ENCODE measurements at regions not wholly inside any gene's neighbourhood (a gene's known extent, or its start where the extent isn't known, plus 50 kb on each side); places are given as distances from the start of the nearest gene placed in this dataset.
A peak's percentile ranks its signal among the peaks of the same experiment; 100 is the strongest.

DNA sequence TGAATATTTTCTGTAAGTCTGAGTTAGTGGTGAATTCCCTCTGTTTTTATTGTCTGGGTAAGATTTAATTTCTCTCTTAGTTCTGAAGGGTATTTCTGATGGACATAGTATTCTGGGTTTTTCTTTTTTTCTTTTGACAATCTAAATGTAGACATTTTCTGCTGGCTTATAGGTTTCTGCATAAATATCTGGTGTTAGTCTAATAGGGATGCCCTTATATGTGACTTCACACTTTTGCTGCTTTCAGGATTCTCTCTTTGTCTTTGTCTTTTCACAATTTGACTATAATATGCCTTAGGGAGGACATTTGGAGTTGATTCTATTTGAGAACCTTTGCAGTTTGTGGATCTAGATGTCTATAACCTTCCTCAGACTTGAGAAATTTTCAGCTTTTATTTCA lies 667.2 kb downstream of the EPHA7 start:
- Mint-ChIP-seq H3K9me3 (ENCODE audit: low read depth) (peaks cover 7% of the 10 kb centered on the region), H3K36me3 (no peaks in the 10 kb centered on the region), H3K27me3 (no peaks in the 10 kb centered on the region), H3K4me1 (no peaks in the 10 kb centered on the region), H3K27ac (no peak overlapping the region), H3K4me3 (no peak overlapping the region)
- DNase-seq (no peak), ATAC-seq (no peak)
- CTCF ChIA-PET = no interaction called here

- Mint-ChIP-seq H3K36me3 (no peaks in the 10 kb centered on the region), H3K27me3 (no peaks in the 10 kb centered on the region), H3K9me3 (ENCODE audit: low read depth) (peaks cover 9% of the 10 kb centered on the region), H3K4me1 (no peaks in the 10 kb centered on the region), H3K4me3 (no peak overlapping the region), H3K27ac (no peak overlapping the region)
- DNase-seq (no peak), ATAC-seq (no peak)
- CTCF ChIA-PET = no interaction called here
Measured at GRCh38 chr6:92748131-92748530, 671.2 kb downstream of the EPHA7 start.

DNA sequence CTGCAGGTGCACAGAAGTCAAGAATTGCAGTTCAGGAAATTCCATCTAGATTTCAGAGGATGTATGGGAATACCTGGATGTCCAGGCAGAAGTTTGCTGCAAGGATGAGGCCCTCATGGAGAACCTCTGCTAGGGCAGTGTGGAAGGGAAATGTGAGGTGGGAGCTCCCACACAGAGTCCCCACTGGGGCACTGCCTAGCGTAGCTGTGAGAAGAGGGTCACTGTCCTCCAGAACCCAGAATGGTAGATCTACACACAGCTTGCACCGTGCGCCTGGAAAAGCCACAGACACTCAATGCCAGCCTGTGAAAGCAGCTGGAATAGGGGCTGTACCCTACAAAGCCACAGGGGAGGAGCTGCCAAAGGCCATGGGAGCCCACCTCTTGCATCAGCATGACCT lies 681.4 kb downstream of the EPHA7 start:
- Mint-ChIP-seq H3K36me3 (no peaks in the 10 kb centered on the region), H3K4me3 (no peak overlapping the region), H3K9me3 (ENCODE audit: low read depth) (peaks cover 2% of the 10 kb centered on the region), H3K4me1 (no peaks in the 10 kb centered on the region), H3K27ac (no peak overlapping the region), H3K27me3 (no peaks in the 10 kb centered on the region)
- CTCF ChIA-PET = no interaction called here
- no peak for DNase-seq
- no peak for ATAC-seq

DNA sequence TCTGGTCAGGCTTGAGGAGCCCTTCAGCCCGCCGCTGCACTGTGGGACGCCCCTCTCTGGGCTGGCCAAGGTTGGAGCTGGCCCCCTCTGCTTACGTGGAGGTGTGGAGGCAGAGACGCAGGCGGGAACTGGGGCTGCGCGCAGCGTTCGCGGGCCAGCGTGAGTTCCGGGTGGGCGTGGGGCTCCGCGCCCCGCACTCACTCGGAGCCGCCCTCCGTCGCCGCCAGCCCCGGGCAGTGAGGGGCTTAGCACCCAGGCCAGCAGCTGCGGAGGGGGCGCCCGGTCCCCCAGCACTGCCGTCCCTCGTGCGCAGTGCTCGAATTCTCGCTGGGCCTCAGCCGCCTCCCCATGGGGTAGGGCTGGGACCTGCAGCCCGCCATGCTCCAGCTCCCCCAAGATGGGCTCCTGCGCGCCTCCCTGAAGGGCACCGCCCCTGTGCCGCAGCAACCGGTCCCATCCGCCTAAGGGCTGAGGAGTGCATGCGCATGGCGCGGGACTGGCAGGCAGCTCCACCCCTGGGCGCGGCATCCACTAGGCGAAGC lies 695.9 kb downstream of the EPHA7 start:
- Mint-ChIP-seq H3K27ac (no peak overlapping the region), H3K4me3 (no peak overlapping the region), H3K4me1 (no peaks in the 10 kb centered on the region), H3K9me3 (ENCODE audit: low read depth) (peaks cover 3% of the 10 kb centered on the region), H3K36me3 (no peaks in the 10 kb centered on the region), H3K27me3 (no peaks in the 10 kb centered on the region)
- ATAC-seq (peak; percentile 45), DNase-seq (peak; percentile 41)
- CTCF ChIA-PET = no interaction called here

GRCh38 chr6:92719773-92720172 lies 699.6 kb downstream of the EPHA7 start:
- no peak overlapping the region for H3K4me3 Mint-ChIP-seq
- no peak for ATAC-seq
- no peaks in the 10 kb centered on the region for H3K36me3 Mint-ChIP-seq
- no peak for DNase-seq
- CTCF ChIA-PET = no interaction called here
- H3K27me3 Mint-ChIP-seq = no peaks in the 10 kb centered on the region
- peaks cover 4% of the 10 kb centered on the region for H3K9me3 Mint-ChIP-seq (ENCODE audit: low read depth)
- no peak overlapping the region for H3K27ac Mint-ChIP-seq
- no peaks in the 10 kb centered on the region for H3K4me1 Mint-ChIP-seq

DNA sequence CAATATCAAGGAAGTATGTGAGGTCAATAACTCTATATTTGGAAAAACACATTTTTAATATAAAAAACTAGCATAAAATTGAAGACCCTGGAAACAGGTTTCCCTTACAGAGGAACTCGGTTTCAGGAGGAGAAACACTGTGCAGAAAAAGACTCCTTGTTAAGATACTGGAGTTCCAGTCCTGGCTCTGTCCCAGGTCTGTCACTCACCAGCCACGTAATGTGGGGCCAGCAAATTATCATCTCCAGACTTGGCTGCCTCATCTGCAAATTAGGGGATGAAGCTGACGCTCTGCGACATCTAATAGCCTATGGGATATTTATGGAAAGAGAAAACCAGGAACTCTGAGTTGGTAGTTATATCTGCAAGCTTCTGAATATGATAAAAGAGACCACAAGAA lies 702.7 kb downstream of the EPHA7 start:
- ATAC-seq = no peak

GRCh38 chr6:92715991-92716390 lies 703.4 kb downstream of the EPHA7 start:
- Mint-ChIP-seq H3K4me1 (no peaks in the 10 kb centered on the region), H3K27me3 (no peaks in the 10 kb centered on the region), H3K27ac (no peak overlapping the region), H3K4me3 (no peak overlapping the region), H3K36me3 (no peaks in the 10 kb centered on the region), H3K9me3 (ENCODE audit: low read depth) (peaks cover 5% of the 10 kb centered on the region)
- DNase-seq (no peak), ATAC-seq (no peak)
- CTCF ChIA-PET = no interaction called here

More for the DNA sequence above, 702.7 kb downstream of the EPHA7 start:
- Mint-ChIP-seq H3K4me3 (no peak overlapping the region), H3K9me3 (ENCODE audit: low read depth) (peaks cover 4% of the 10 kb centered on the region), H3K27ac (no peak overlapping the region), H3K36me3 (no peaks in the 10 kb centered on the region), H3K4me1 (no peaks in the 10 kb centered on the region), H3K27me3 (no peaks in the 10 kb centered on the region)
- DNase-seq = no peak
- CTCF ChIA-PET = no interaction called here

- CTCF ChIA-PET = no interaction called here
- Mint-ChIP-seq H3K27me3 (no peaks in the 10 kb centered on the region), H3K9me3 (ENCODE audit: low read depth) (peaks cover 7% of the 10 kb centered on the region), H3K4me3 (no peak overlapping the region), H3K27ac (no peak overlapping the region), H3K36me3 (no peaks in the 10 kb centered on the region), H3K4me1 (no peaks in the 10 kb centered on the region)
- no peak for DNase-seq
- no peak for ATAC-seq
Measured at GRCh38 chr6:92714346-92714745, 705.0 kb downstream of the EPHA7 start.

- CTCF ChIA-PET = no interaction called here
- H3K27ac Mint-ChIP-seq = no peak overlapping the region
- H3K4me3 Mint-ChIP-seq = no peak overlapping the region
- DNase-seq (no peak), ATAC-seq (no peak)
- H3K27me3 Mint-ChIP-seq = no peaks in the 10 kb centered on the region
- no peaks in the 10 kb centered on the region for H3K4me1 Mint-ChIP-seq
- no peaks in the 10 kb centered on the region for H3K36me3 Mint-ChIP-seq
- H3K9me3 Mint-ChIP-seq (ENCODE audit: low read depth) = peaks cover 10% of the 10 kb centered on the region
Measured at GRCh38 chr6:92710048-92710447, 709.3 kb downstream of the EPHA7 start.

GRCh38 chr6:92708945-92709344 lies 710.4 kb downstream of the EPHA7 start:
- CTCF ChIA-PET = no interaction called here
- ATAC-seq = no peak
- Mint-ChIP-seq H3K27me3 (no peaks in the 10 kb centered on the region), H3K9me3 (ENCODE audit: low read depth) (peaks cover 12% of the 10 kb centered on the region), H3K27ac (no peak overlapping the region), H3K36me3 (no peaks in the 10 kb centered on the region), H3K4me3 (no peak overlapping the region), H3K4me1 (no peaks in the 10 kb centered on the region)
- no peak for DNase-seq

GRCh38 chr6:92708270-92708669 lies 711.1 kb downstream of the EPHA7 start:
- H3K27ac Mint-ChIP-seq = no peak overlapping the region
- no peak for DNase-seq
- H3K27me3 Mint-ChIP-seq = no peaks in the 10 kb centered on the region
- CTCF ChIA-PET = no interaction called here
- ATAC-seq = no peak
- peaks cover 11% of the 10 kb centered on the region for H3K9me3 Mint-ChIP-seq (ENCODE audit: low read depth)
- no peak overlapping the region for H3K4me3 Mint-ChIP-seq
- no peaks in the 10 kb centered on the region for H3K36me3 Mint-ChIP-seq
- H3K4me1 Mint-ChIP-seq = no peaks in the 10 kb centered on the region

GRCh38 chr6:92706976-92707375 lies 712.4 kb downstream of the EPHA7 start:
- CTCF ChIA-PET = no interaction called here
- ATAC-seq (no peak), DNase-seq (no peak)
- Mint-ChIP-seq H3K4me3 (no peak overlapping the region), H3K4me1 (no peaks in the 10 kb centered on the region), H3K27ac (no peak overlapping the region), H3K36me3 (no peaks in the 10 kb centered on the region), H3K9me3 (ENCODE audit: low read depth) (peaks cover 10% of the 10 kb centered on the region), H3K27me3 (no peaks in the 10 kb centered on the region)

- Mint-ChIP-seq H3K36me3 (no peaks in the 10 kb centered on the region), H3K27ac (no peak overlapping the region), H3K4me3 (no peak overlapping the region), H3K9me3 (ENCODE audit: low read depth) (peaks cover 2% of the 10 kb centered on the region), H3K4me1 (no peaks in the 10 kb centered on the region), H3K27me3 (no peaks in the 10 kb centered on the region)
- CTCF ChIA-PET = no interaction called here
- ATAC-seq (no peak), DNase-seq (no peak)
Measured at GRCh38 chr6:92701425-92702096, 717.8 kb downstream of the EPHA7 start.

GRCh38 chr6:92700411-92700810 lies 718.9 kb downstream of the EPHA7 start:
- no peak overlapping the region for H3K4me3 Mint-ChIP-seq
- H3K4me1 Mint-ChIP-seq = no peaks in the 10 kb centered on the region
- H3K27me3 Mint-ChIP-seq = no peaks in the 10 kb centered on the region
- H3K27ac Mint-ChIP-seq = no peak overlapping the region
- H3K36me3 Mint-ChIP-seq = no peaks in the 10 kb centered on the region
- H3K9me3 Mint-ChIP-seq (ENCODE audit: low read depth) = peaks cover 2% of the 10 kb centered on the region
- ATAC-seq = no peak
- no peak for DNase-seq
- CTCF ChIA-PET = no interaction called here
